OCI-LY1 (cell line): ENCODE measurements at regions not wholly inside any gene's neighbourhood (a gene's known extent, or its start where the extent isn't known, plus 50 kb on each side); places are given as distances from the start of the nearest gene placed in this dataset.

Source experiments
- H2AFZ ChIP-seq: fragments of 200-600 bp; sonication (generic), shearing (Covaris generic); 2 replicates; pipeline ENCODE4 v1.6.0; 2014; ENCODE audit warnings: antibody characterized with exemption, mild to moderate bottlenecking, low read length
- H3F3A ChIP-seq: fragments of 200-600 bp; sonication (generic), shearing (Covaris generic); 2 replicates; pipeline ENCODE4 v1.6.0; 2014; ENCODE audit warnings: mild to moderate bottlenecking, antibody characterized with exemption, low read length, moderate library complexity; ENCODE audit not compliant: insufficient read depth
- H3K27ac ChIP-seq: fragments of 200-600 bp; sonication (generic); 2 replicates; pipeline ENCODE4 v1.5.1; 2014; ENCODE audit warnings: low read length, mixed run types, mild to moderate bottlenecking, low read depth; ENCODE audit not compliant: poor library complexity, severe bottlenecking
- H3K27me3 ChIP-seq: fragments of 200-600 bp; sonication (generic); 2 replicates; pipeline ENCODE4 v1.6.0; 2014; ENCODE audit warnings: antibody characterized with exemption, mild to moderate bottlenecking, low read length, moderate library complexity; ENCODE audit not compliant: insufficient read depth
- H3K36me3 ChIP-seq: fragments of 200-600 bp; sonication (generic); 2 replicates; pipeline ENCODE4 v1.6.1; 2014; ENCODE audit warnings: mild to moderate bottlenecking, antibody characterized with exemption, low read length, moderate library complexity, mixed read lengths; ENCODE audit not compliant: insufficient read depth
- H3K4me1 ChIP-seq: fragments of 200-600 bp; sonication (generic); 2 replicates; pipeline ENCODE4 v1.5.1; 2014; ENCODE audit warnings: mild to moderate bottlenecking, low read length, moderate library complexity; ENCODE audit not compliant: insufficient read depth, severe bottlenecking
- H3K4me2 ChIP-seq: fragments of 200-600 bp; sonication (generic), shearing (Covaris generic); 2 replicates; pipeline ENCODE4 v1.6.1; 2014; ENCODE audit warnings: low read length
- H3K4me3 ChIP-seq: fragments of 200-600 bp; sonication (generic); 2 replicates; pipeline ENCODE4 v1.5.1; 2014; ENCODE audit warnings: low read length, low read depth, mild to moderate bottlenecking, mixed read lengths; ENCODE audit not compliant: poor library complexity, severe bottlenecking
- H3K79me2 ChIP-seq: fragments of 200-600 bp; shearing (Covaris generic); 2 replicates; pipeline ENCODE4 v1.6.1; 2016; ENCODE audit warnings: mixed run types, low read length, mixed read lengths; ENCODE audit not compliant: insufficient read depth
- H3K9ac ChIP-seq: fragments of 200-600 bp; sonication (generic), shearing (Covaris generic); 2 replicates; pipeline ENCODE4 v1.6.1; 2014; ENCODE audit warnings: mild to moderate bottlenecking, low read length, mixed read lengths
- H3K9me2 ChIP-seq: fragments of 200-600 bp; sonication (generic), shearing (Covaris generic); 2 replicates; pipeline ENCODE4 v1.6.1; 2014; ENCODE audit warnings: low read depth, mild to moderate bottlenecking, low read length, mixed read lengths
- H3K9me3 ChIP-seq: fragments of 200-600 bp; shearing (Covaris generic); 2 replicates; pipeline ENCODE4 v1.6.1; 2014; ENCODE audit warnings: low read length, mixed read lengths
- H4K20me1 ChIP-seq: fragments of 200-600 bp; sonication (generic), shearing (Covaris generic); 2 replicates; pipeline ENCODE4 v1.6.0; 2016; ENCODE audit warnings: mild to moderate bottlenecking, low read length; ENCODE audit not compliant: insufficient read depth
- CTCF ChIP-seq: fragments of 200-600 bp; sonication (generic), shearing (Covaris generic); IDR thresholded peaks from 2 replicates; pipeline ENCODE4 v1.5.1; 2017; ENCODE audit warnings: mild to moderate bottlenecking, antibody characterized with exemption, low read length, moderate library complexity, mixed read lengths
- EZH2 ChIP-seq: fragments of 200-600 bp; sonication (generic), shearing (Covaris generic); IDR thresholded peaks from 2 replicates; pipeline ENCODE4 v1.8.0; 2017; ENCODE audit warnings: borderline replicate concordance, mixed run types, mild to moderate bottlenecking, antibody characterized with exemption, low read length, moderate library complexity, mixed read lengths

- H3K27me3 ChIP-seq = no peaks in the 10 kb centered on the region
- no peaks in the 10 kb centered on the region for H3K9me3 ChIP-seq
- H3K9ac ChIP-seq = no peak overlapping the region
- no peaks in the 10 kb centered on the region for H3K36me3 ChIP-seq
- H3F3A ChIP-seq = no peaks in the 10 kb centered on the region
- no peaks in the 10 kb centered on the region for H4K20me1 ChIP-seq
- H3K79me2 ChIP-seq = no peaks in the 10 kb centered on the region
- no peak overlapping the region for H3K4me3 ChIP-seq
- no peak overlapping the region for H3K4me2 ChIP-seq
- no peak for TF ChIP-seq CTCF
- no peak for TF ChIP-seq EZH2
- H3K27ac ChIP-seq = no peak overlapping the region
- H3K4me1 ChIP-seq = no peaks in the 10 kb centered on the region
- no peak overlapping the region for H2AFZ ChIP-seq
- no peaks in the 10 kb centered on the region for H3K9me2 ChIP-seq
Measured at GRCh38 chr1:230548357-230548756, 93.9 kb upstream of the COG2 start.

- H3K27me3 ChIP-seq = no peaks in the 10 kb centered on the region
- H3K9me2 ChIP-seq = no peaks in the 10 kb centered on the region
- H3K9ac ChIP-seq = no peak overlapping the region
- H3F3A ChIP-seq = no peaks in the 10 kb centered on the region
- H3K4me2 ChIP-seq = no peak overlapping the region
- H4K20me1 ChIP-seq = no peaks in the 10 kb centered on the region
- no peaks in the 10 kb centered on the region for H3K79me2 ChIP-seq
- TF ChIP-seq CTCF (no peak), EZH2 (no peak)
- no peaks in the 10 kb centered on the region for H3K4me1 ChIP-seq
- no peak overlapping the region for H3K27ac ChIP-seq
- H3K36me3 ChIP-seq = no peaks in the 10 kb centered on the region
- H3K4me3 ChIP-seq = no peak overlapping the region
- no peak overlapping the region for H2AFZ ChIP-seq
- H3K9me3 ChIP-seq = no peaks in the 10 kb centered on the region
Measured at GRCh38 chr1:230545181-230545580, 97.1 kb upstream of the COG2 start.

DNA sequence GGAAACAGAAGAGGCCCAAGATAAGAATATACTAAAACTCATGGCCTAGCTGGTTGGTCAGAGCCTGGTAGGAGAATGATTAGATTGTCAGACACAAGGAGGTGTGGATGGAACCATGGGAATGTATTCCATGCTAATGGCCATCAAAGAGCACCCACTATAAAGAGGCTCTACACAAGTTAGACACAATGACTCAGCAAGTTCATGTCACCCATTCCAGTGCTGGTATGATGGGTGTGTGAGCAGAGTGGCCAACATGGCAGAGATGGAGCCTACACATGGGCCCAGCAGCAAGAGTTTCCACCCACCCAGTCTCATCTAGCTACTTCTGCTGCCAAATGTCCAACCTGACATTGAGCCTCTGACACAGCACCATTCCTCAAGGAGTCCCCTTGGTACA is 97.5 kb upstream of the COG2 start:
- Histone ChIP-seq H3K27me3 (no peaks in the 10 kb centered on the region), H3K4me1 (no peaks in the 10 kb centered on the region), H3K9ac (no peak overlapping the region), H4K20me1 (no peaks in the 10 kb centered on the region), H3K4me3 (no peak overlapping the region), H3K36me3 (no peaks in the 10 kb centered on the region), H3K9me3 (no peaks in the 10 kb centered on the region), H3K9me2 (no peaks in the 10 kb centered on the region), H3K27ac (no peak overlapping the region), H3K4me2 (no peak overlapping the region), H3K79me2 (no peaks in the 10 kb centered on the region), H2AFZ (no peak overlapping the region), H3F3A (no peaks in the 10 kb centered on the region)
- TF ChIP-seq CTCF = no peak
- no peak for TF ChIP-seq EZH2
